Medulla oblongata (tissue), 1 donor: ENCODE measurements at regions not wholly inside any gene's neighbourhood (a gene's known extent, or its start where the extent isn't known, plus 50 kb on each side); places are given as distances from the start of the nearest gene placed in this dataset.

Experiments
- DNase-seq: peaks from one replicate; pipeline ENCODE4 v3.0.0-alpha.2; 2015; ENCODE audit errors: extremely low spot score

DNA sequence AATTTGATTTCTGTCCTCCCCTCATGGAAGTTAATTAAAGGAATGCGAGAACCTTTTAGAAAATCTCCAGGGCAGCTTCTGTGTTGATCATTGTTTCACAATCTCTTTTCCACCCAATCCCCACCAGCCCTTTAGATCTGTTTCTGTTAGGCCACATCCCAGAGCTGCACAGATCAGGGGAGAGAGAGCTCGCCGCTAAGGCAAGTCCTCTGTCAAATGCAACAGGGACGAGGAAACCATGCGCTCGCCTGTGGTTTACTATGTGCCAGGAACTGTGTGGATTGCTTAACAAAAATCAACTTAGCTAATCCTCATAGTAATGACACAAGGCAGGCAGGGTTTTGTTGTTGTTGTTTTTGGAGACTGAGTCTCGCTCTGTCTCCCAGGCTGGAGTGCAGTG is 115.4 kb downstream of the SALL1 start:
- no peak for DNase-seq

DNA sequence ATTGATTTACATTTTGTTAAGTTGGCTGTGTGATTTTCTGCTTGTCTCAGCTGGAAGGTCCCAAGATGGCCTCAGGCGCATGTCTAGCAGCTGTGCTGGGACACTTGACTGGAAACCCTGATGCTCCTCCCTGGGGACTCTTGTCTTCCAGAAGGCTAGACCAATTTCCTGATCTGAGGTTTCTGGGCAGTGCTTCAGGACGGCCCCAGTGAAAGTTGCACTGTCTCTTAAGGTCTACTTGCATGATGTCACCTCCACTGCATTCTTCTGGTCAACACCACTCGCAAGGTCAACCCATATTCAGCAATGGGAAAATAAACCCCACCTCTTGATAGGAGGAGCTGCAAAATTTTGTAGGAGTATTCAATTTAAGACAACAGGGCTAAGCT is 116.0 kb downstream of the SALL1 start:
- DNase-seq, result no peak

DNA sequence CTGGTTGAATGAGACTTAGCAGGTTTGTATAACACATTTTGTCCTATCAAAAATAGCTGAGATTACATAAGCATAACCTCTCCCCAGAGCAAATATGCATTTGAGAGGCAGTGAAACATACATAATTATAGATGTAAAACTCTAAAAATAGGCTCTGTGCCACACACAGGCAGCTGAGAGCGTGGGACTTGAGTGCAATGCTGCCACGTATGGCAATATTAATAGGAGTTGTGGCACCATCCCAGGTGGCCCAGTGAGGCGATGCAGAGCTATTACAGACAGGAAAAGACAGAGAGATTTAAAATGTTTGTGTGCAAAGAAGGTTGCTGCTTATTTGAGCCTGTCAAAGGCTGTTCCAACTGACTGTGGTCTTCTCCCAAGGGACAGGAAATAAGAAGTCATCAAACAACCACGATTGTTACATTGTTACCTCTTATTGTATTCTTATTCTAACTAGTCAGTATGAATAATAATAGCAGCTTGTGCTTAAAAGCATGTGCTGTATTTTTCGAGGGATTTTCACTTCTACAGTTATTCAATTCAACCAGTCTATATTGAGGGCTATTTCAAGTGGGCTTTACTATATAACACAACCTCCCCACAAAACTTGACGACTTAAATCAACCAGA is 116.5 kb downstream of the SALL1 start:
- DNase-seq, result no peak

DNA sequence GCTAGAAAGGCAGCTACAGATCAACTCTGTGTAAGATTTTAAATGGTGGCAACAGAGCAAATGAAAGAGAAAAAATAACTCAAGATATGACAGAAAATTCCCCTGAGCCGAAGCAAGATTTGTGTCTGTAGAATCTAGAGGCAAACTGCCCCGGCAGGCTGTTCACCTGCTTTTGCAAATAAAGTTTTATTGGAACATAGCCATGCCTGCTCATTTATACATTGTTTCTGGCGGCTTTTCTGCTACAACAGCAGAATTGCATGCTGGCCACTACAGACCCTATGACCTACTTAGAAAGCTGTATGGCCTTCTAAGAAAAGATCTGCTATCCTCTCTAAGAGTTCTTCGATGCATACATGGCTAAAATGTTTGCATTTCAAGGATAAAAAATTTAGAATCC is 119.5 kb downstream of the SALL1 start:
- no peak for DNase-seq

DNA sequence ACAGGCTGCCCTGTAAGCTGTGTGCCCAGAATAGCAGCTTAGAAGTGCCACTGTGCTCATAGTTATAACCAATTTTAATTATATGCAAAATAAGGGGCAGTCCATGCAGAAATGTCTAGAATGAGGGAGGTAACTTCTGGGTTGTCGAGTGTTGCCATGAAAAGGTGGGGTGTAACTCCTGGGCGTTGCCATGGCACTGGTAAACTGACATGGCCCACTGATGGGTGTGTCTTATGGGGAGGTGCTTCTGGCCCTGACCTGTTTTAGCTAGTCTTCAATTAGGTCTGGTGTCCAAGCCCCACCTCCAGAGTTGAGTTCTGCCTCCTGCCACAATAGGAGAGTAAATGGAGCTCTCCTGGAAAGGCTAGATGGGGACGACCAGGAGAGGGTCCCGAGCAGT is 120.6 kb downstream of the SALL1 start:
- no peak for DNase-seq

DNA sequence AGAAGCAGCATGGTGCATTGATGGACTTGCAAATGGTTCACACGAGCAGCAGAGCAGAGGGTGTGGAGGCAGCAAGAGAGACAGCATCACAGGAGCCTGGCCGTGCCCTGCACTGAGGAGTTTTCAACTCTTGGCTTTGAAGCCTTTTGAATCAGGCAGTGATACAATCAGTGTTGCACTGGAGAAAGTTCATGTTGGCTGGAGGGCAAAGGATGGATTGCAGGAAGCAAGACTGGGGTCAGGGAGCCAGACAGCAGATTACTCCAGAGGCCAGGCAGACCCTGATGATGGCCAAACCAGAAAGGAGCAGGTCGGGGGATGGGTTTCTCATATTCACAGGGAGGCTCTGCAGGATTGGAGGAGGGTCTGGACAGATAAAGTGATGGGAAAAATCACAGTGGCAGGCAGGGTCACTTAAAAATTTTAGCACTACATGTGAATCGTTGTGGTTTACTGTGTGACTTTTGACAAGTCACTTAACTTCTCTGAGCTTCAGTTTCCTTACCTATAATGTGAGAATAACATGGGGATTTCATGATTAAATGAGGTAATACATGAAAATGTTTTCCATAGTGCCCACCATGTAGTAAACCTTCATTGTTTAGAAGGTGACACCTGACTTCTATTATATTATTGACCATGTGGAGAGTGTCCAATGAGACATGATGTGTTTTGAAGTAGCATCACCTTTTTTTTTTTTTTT is 125.3 kb downstream of the SALL1 start:
- DNase-seq, result no peak

DNA sequence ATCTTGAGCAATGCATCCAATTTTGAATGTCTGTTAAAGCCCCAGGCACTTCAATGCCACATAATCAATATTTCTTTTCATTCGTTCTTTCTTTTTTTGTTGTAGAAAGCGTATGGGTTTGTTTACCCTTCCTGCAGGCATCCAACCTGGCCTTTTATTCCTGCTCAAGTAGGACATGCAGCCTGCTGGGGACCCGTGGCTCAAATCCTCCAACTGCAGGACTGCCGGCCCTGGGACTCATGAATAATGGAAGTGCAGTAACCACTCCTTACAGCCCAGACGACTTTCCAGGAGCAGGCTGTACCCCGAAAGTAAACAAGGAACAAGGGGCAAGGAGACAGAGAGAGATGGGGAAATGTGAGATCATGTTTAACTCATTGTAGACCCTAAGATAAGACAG is 126.4 kb downstream of the SALL1 start:
- DNase-seq, result no peak

DNA sequence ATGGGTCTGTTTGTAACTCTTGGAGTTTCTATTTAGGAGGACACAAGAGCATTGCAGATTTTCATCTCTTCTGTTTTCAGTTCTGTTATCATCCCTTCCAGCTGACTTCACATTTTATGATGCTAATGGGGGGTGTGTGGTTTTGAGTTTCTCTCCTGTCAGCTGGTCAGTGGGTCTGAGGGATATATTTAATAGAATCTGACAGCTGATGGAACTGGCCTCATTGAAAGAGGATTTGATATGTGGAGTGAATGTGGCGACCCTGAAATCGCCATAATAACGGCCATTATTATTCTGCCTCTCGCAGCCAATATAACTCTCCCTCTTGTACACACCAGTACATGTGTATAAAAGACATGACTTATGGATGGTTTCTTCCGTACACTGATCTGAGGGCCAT is 128.1 kb downstream of the SALL1 start:
- DNase-seq, result no peak

DNA sequence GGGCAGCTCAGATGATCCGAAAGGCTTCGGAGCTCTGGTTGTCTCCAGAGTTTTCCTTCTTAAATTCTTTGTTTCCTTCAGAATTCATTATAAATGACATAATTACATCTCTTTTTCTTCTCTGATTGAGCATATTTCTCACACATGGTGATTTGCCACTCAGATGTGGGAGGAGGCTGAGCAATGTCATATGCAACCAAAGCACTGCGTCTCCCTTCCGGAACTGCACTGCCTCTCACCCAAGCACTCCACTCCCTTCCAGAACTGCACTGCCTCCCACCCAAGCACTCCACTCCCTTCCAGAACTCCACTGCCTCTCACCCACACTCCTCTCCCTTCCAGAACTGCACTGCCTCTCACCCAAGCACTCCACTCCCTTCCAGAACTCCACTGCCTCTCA is 131.5 kb downstream of the SALL1 start:
- DNase-seq, result no peak

DNA sequence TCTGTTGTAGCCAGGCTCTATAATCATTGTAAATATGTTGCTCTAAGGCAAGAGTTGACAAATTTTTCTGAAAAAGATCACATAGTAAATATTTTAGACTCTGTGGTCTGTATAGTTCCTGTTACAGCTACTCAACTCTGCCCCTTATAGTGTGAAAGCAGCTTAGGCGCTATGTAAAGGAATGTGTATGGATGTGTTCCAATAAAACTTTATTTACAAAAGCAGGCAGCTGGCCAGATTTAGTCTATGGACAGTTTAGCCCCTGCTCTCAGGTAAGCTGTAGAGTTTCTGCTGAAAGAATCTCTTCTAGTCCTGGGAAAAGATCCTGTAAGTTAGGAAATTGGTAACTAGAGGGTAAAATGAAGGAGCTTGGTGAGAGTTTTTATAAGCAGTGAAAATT is 133.1 kb downstream of the SALL1 start:
- no peak for DNase-seq

DNA sequence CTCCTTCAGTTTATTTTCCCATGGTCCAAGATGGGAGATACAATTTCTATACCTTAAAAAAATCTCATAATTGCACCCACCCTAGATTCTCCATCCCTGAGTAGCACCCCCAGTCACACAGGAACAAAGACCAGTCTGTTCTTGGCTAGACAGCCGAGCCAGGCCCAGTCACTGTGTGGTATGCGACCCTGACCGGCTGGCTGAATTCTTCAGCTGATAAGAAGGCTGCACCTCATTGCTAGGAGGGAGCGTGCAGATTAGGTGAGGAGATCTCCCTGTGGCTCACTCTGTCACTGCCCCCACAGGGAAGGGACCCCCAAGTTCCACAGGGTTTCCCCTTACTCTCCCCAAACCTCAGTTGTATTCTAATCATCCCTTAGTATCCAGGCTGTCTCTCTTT is 138.7 kb downstream of the SALL1 start:
- no peak for DNase-seq

DNA sequence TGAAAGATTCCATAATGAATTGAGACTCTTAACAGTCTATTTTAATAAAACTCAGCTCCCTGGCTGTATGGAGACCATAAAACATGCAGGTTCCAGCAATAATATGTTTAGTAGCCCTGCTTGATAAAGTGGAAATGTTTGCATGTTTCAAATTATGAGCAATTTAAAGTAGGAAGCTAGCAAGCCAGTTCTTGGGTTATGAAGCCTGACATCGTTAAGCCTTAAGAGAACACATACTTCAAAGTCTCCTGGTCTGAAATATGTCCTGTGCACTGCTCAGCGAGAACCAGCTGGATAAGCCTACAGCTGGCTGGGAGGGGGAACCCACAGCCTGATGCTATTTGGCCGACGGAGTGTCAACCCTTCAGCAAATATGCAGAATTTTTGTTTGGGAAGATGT is 140.3 kb downstream of the SALL1 start:
- no peak for DNase-seq

DNA sequence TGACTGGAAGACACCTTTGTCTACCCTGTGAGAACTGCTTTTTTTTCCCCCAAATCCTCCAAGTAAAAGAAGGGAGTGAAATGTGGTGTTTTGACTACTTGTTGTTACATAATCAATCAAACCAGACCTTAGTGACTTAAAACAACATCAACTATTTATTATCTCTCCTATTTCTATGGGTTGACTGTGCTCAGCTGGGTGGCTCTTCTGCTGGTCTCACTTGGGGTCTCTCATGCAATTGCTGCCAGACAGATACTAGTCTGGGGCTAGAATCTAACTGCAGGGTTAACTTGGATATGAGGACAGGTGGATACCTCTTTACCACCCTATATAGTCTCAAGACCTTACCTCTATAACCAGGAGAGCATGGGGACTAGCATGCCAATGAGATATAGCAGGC is 141.3 kb downstream of the SALL1 start:
- DNase-seq, result no peak

DNA sequence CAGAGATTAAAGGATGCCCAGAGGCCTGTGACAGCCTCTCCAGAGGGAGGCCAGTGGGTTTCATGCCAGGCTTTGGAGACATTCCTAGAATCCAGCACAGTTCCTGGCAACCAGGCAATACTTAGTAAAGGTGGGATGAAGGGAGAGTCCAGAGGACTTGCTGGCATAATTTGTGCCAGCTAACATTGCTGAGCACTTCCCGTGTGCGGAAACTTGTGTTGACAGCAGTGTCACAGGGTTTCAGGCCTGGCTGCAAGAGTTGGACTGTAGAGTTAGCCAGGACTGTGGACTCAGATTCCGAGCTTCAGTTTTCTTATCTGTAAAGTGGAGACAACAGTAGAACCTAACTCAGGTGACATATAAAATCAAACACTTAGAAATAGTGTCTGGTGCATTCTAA is 141.7 kb downstream of the SALL1 start:
- DNase-seq, result no peak

DNA sequence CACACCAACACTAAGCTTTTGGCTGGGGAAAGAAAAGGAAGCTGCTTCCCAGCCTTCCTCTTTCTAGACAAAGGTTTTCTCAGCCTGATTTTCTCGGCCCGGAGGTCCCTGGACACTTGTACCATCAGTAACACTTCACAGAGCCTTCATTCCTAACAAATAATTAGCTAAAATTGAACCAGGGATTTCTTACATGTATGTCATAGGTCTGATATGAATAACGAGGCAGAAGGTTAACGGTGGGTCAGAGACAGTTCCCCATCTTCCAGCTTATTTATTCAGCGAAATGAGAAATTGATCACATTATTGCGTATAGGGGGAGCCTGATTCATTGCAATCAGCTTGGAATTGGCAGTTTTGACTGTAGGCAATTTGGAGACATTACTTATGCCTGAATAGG is 142.5 kb downstream of the SALL1 start:
- DNase-seq, result no peak

DNA sequence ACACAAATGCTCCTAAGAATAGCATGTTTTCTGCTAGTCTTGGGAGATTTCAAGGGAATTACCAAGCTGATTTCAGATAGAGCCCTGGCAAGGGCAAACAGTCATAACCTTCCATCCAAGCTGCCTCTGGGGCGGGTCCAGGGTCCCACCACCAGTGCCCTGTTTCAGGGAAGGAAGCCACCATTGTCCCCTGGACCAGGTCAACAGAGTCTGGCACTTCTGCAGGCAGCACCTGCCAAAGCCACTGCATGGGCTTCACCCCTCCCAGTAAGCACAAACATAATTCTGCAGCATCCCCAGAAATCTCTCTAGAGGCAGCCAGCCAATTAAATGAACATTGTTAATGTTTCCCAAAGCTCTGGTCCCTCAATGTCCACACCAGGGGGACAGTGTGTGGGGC is 143.0 kb downstream of the SALL1 start:
- DNase-seq, result no peak

DNA sequence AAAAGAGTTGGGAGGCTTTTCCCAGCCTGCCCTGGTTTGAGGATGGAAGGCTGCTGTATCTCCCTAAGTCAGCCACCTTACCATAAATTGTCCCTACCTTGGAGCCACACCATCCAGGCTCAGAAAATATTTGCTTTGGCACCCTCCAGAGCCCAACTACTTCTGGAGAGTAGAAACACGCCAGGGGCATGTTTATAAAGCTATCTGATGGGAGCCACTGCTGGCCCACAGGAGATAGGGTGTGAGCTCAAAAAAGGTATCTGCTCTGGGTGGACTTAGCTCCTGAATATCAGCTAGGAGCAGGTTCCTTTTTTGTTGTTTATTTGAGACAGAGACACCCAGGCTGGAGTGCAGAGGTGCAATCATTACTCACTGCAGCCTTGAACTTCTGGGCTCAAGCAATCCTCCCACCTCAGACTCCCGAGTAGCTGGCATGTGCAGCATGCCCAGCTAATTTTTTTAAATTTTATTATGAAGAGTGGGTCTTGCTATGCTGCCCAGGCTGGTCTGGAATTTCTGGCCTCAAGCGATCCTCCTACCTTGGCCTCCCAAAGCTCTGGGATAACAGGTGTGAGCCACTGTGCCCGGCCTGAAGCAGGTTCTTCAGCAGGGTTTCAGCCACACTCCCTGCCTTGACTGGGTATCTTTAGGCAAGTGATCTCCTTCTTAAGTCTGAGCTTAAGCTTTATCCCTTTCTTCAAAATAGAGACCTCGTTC is 147.1 kb downstream of the SALL1 start:
- no peak for DNase-seq

DNA sequence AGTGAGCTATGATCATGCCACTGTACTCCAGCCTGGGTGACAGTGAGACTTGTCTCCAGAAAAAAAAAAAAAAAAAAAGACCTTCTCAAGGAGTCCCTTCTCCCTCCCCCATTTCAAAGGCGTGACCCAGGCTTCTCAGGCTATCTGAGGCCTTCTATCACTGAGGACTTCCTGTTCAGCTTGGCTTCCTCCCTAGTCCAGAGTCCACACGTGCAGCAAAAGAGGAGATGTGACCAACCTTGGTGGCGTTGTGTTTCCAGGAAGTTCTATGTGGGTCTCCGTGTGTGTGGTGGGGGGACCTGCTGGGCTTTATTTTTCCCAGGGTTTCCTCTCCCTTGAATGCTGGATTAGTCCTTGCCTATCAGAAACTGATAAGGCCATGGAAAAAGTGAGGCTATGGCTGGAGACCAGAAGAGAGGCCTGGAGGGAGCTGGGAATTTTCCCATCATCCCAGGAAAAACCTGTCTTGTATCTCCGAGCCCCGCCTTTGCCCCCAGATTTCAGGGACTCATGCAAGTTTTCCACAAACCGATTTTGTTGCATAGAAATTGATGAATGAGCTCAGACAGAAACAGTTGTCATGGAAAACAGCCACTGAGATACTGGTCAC is 148.1 kb downstream of the SALL1 start:
- no peak for DNase-seq

DNA sequence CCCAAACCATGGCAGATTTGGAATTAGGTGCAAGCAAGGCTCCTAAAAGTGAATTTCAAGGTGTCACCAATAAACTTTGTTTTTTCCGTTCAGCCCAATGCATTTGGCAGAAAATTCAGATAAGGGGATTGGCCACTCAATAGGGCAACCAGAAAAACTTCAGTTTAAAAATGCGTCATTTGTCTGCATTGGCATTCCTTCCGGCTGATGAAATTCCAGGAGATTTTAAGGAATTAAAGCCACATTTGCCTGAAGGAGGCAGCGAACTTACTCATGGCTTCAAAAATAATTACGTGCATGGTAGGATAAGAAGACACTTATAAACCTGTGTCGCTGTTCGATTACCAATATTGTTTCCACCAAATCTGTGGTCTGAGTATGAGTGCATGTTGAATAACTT is 151.9 kb downstream of the SALL1 start:
- DNase-seq, result no peak

DNA sequence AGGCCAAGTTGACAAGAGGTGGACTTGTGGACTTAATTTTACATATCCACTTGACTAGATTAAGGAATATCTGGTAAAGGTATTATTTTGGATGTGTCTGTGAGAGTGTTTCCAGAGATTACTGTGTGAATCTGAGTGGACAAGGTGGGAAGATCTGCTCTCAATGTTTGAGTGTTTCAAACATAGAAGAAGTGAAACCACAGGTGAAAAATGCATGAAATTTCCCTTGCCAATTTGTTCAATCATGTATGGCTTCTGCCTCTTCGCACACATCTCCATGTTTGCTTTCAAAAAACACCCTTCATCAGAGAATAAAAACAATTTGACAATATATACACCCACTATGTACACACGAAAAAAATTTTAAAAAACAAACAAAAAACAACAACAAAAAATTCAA is 152.7 kb downstream of the SALL1 start:
- no peak for DNase-seq

DNA sequence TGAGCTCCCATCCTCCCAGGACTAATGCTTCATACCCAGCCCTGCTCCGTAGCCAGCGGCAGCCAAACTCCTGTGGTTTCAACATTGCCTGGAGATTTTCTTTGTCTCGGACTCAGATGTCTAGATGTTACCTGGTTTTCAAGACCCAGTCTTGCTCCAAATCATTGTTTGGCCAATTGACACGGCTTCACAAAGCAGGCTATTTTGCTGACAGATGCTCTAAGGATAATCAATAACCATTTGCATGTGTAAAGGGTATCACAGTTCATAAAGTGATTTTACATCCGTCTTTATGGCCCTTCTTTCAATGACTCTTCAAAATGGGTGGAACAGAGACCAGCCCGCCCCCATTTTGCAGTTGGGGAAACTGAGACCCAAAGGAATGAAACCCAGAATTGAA is 153.4 kb downstream of the SALL1 start:
- no peak for DNase-seq

DNA sequence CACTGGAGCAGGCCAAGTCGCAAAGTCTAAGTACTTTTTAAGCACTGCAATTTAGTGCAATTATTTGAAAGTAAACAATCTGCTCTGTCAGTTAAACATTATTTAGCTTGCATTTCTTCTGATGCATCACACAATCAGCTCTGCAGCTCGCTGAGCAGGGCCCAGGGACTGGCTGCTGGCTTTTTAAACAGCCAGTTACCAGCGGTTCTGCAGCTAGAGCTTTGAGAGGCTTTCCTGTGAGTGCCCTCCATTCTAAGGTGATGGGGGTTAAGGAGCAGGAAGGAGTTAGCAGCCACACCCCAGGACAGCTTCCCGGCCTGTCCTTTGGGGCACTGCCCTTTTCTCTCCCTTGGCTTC is 154.3 kb downstream of the SALL1 start:
- no peak for DNase-seq
